ENCODE measurements at regions not wholly inside any gene's neighbourhood (a gene's known extent, or its start where the extent isn't known, plus 50 kb on each side); places are given as distances from the start of the nearest gene placed in this dataset.
"Not testable (repeated sequence)": the region's sequence is repeated elsewhere in the genome, so short reads cannot be mapped to it uniquely, and the experiment has no call there.

- DNase-seq (ENCODE audit: low read depth): no peak
- no peak overlapping the region for H3K4me3 ChIP-seq (ENCODE audit: low read length)
Observed at GRCh38 chr4:97139791-97140190, 1003.5 kb downstream of the STPG2 start.

GRCh38 chr4:97140545-97140944, 1002.7 kb downstream of the STPG2 start:
- TF ChIP-seq CTCF (conservative IDR thresholded peaks at IDR 0.05; ENCODE audit: low read length): no peak
- no peak overlapping the region for H3K4me3 ChIP-seq (ENCODE audit: low read length)
- DNase-seq (ENCODE audit: low read depth): no peak

More at GRCh38 chr4:97139791-97140190, 1003.5 kb downstream of the STPG2 start:
- no peak for TF ChIP-seq CTCF (conservative IDR thresholded peaks at IDR 0.05; ENCODE audit: low read length)

GRCh38 chr4:97141332-97141731, 1001.9 kb downstream of the STPG2 start:
- not testable (repeated sequence) for DNase-seq (ENCODE audit: low read depth); H3K4me3 ChIP-seq (ENCODE audit: low read length)

- no peak for DNase-seq (ENCODE audit: low read depth)
- H3K4me3 ChIP-seq (ENCODE audit: low read length): no peak overlapping the region
- no peak for TF ChIP-seq CTCF (conservative IDR thresholded peaks at IDR 0.05; ENCODE audit: low read length)
Observed at GRCh38 chr4:97142410-97142809, 1000.9 kb downstream of the STPG2 start.

GRCh38 chr4:97142893-97143292, 1000.4 kb downstream of the STPG2 start:
- H3K4me3 ChIP-seq (ENCODE audit: low read length): no peak overlapping the region
- TF ChIP-seq CTCF (conservative IDR thresholded peaks at IDR 0.05; ENCODE audit: low read length): no peak
- no peak for DNase-seq (ENCODE audit: low read depth)

- DNase-seq (ENCODE audit: low read depth): no peak
- H3K4me3 ChIP-seq (ENCODE audit: low read length): no peak overlapping the region
- TF ChIP-seq CTCF (conservative IDR thresholded peaks at IDR 0.05; ENCODE audit: low read length): no peak
Observed at GRCh38 chr4:97144199-97144598, 999.1 kb downstream of the STPG2 start.

- no peak overlapping the region for H3K4me3 ChIP-seq (ENCODE audit: low read length)
- TF ChIP-seq CTCF (conservative IDR thresholded peaks at IDR 0.05; ENCODE audit: low read length): no peak
- no peak for DNase-seq (ENCODE audit: low read depth)
Observed at GRCh38 chr4:97150966-97151365, 992.3 kb downstream of the STPG2 start.

- TF ChIP-seq CTCF (conservative IDR thresholded peaks at IDR 0.05; ENCODE audit: low read length): no peak
- DNase-seq (ENCODE audit: low read depth): no peak
- no peak overlapping the region for H3K4me3 ChIP-seq (ENCODE audit: low read length)
Observed at GRCh38 chr4:97152149-97152548, 991.1 kb downstream of the STPG2 start.
